Mesothelial cell of epicardium (in vitro differentiated cells): ENCODE measurements at regions not wholly inside any gene's neighbourhood (a gene's known extent, or its start where the extent isn't known, plus 50 kb on each side); places are given as distances from the start of the nearest gene placed in this dataset. TPM values are rescaled to one million over a fixed set of nuclear protein-coding genes. Genes with fewer than 3 reads are reported as not detected.

Experiments
- DNase-seq, 2 experiments: peaks; one replicate each; pipeline ENCODE4 v3.0.0; 2021; ENCODE audit warnings: low spot score in 2 of 2; ENCODE audit not compliant: unreplicated experiment in 2 of 2
- H3K27ac Mint-ChIP-seq: 2 replicates; pipeline ENCODE4 v1.8.0; 2021; ENCODE audit warnings: mixed read lengths
- H3K27me3 Mint-ChIP-seq: 2 replicates; pipeline ENCODE4 v1.8.0; 2021; ENCODE audit warnings: low read depth, mixed read lengths
- H3K36me3 Mint-ChIP-seq: 2 replicates; pipeline ENCODE4 v1.8.0; 2021; ENCODE audit warnings: mixed read lengths
- H3K4me1 Mint-ChIP-seq: 2 replicates; pipeline ENCODE4 v1.8.0; 2021; ENCODE audit warnings: mixed read lengths
- H3K4me3 Mint-ChIP-seq: 2 replicates; pipeline ENCODE4 v1.8.0; 2021; ENCODE audit warnings: mild to moderate bottlenecking, moderate library complexity, mixed read lengths
- H3K9me3 Mint-ChIP-seq: 2 replicates; pipeline ENCODE4 v1.8.0; 2021; ENCODE audit warnings: mixed read lengths
- CTCF ChIP-seq: fragments of 200-600 bp; sonication (generic); IDR thresholded peaks from one replicate; pipeline ENCODE4 v1.5.0; 2021; ENCODE audit warnings: antibody characterized with exemption; ENCODE audit not compliant: unreplicated experiment
- microRNA-seq: library from miRNA; unstranded; fragments of <30 nt; microRNA quantifications from one replicate; pipeline ENCODE4 v1.2.0, GENCODE V29; 2021; ENCODE audit warnings: inconsistent platforms, mixed read lengths

DNA sequence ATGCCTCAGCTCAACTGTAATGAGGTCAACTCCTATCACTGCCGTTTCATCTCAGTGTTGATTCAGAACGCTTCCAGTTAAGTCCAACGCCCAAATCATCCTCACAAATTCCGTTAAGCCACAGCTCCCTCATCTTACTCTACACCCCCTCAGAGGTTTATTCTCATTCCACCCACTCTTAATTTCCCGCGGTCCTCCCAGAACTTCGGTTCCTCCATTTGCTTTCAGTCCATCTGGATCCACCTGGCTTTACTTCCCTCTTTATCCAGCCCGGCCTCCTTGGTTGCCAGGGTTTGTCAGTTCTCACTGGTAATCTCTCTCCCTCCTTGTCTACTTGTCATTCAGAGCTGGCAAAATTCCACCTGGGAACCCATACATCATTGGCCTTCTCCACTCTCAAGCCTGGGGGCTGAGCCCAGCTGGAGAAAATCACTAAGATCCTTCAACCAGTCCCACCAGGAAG, 51.3 kb upstream of the RUNX1 start:
- Mint-ChIP-seq H3K9me3 (no peaks in the 10 kb centered on the region), H3K4me3 (no peak overlapping the region), H3K27me3 (no peaks in the 10 kb centered on the region), H3K36me3 (no peaks in the 10 kb centered on the region), H3K4me1 (no peaks in the 10 kb centered on the region), H3K27ac (no peak overlapping the region)
- TF ChIP-seq CTCF, result no peak
- no peak for DNase-seq

- Mint-ChIP-seq H3K4me1 (no peaks in the 10 kb centered on the region), H3K36me3 (no peaks in the 10 kb centered on the region), H3K9me3 (peaks cover 8% of the 10 kb centered on the region), H3K4me3 (no peak overlapping the region), H3K27ac (no peak overlapping the region), H3K27me3 (no peaks in the 10 kb centered on the region)
- no peak for DNase-seq
- no peak for TF ChIP-seq CTCF
Observed at GRCh38 chr21:35099310-35099709, 50.2 kb upstream of the RUNX1 start.

Small RNA genes lying in the stretch of these regions (microRNA-seq; reads per million reads assigned to microRNA genes)
- not detected for gene MIR802
